ENCODE measurements at regions not wholly inside any gene's neighbourhood (a gene's known extent, or its start where the extent isn't known, plus 50 kb on each side); places are given as distances from the start of the nearest gene placed in this dataset.

GRCh38 chr3:77814845-77815244, 774.9 kb downstream of the ROBO2 start:
- H3K27ac ChIP-seq (ENCODE audit: low read depth in 1 of 2, low read length in 2 of 2), result no peak overlapping the region
- no peaks in the 10 kb centered on the region for H3K79me2 ChIP-seq (ENCODE audit: insufficient read depth, low read length)
- no peak overlapping the region for H3K4me2 ChIP-seq (replicated peaks; ENCODE audit: extremely low read depth, low read length, poor library complexity, severe bottlenecking)
- Mint-ChIP-seq H3K9me3 (peaks cover 0 to 1% (median 0%) of the 10 kb centered on the region in 7 donors), H3K27ac (no peak overlapping the region), H3K4me3 (no peak overlapping the region), H3K4me1 (no peaks in the 10 kb centered on the region), H3K36me3 (no peaks in the 10 kb centered on the region), H3K27me3 (ENCODE audit: low read depth in 3 of 3) (no peaks in the 10 kb centered on the region)
- no peak for TF ChIP-seq CTCF (IDR thresholded peaks at IDR 0.05)
- no peak for DNase-seq
- no peak overlapping the region for H2AFZ ChIP-seq (ENCODE audit: insufficient read depth, low read depth, low read length, poor library complexity, severe bottlenecking)
- H3K36me3 ChIP-seq (replicated peaks in 1 of 2; ENCODE audit: control insufficient read depth in 1 of 2, insufficient read depth in 2 of 2, low read length in 2 of 2), result no peaks in the 10 kb centered on the region
- no peak overlapping the region for H3K9ac ChIP-seq (ENCODE audit: insufficient read depth, low read length, poor library complexity, severe bottlenecking)
- H3K9me3 ChIP-seq (replicated peaks in 1 of 2; ENCODE audit: control insufficient read depth in 1 of 2, insufficient read depth in 1 of 2, low read length in 2 of 2), result no peaks in the 10 kb centered on the region
- H3K4me3 ChIP-seq (replicated peaks in 1 of 3; ENCODE audit: low read depth in 2 of 3, low read length in 3 of 3), result no peak overlapping the region
- H4K20me1 ChIP-seq (ENCODE audit: insufficient read depth, low read length), result no peaks in the 10 kb centered on the region
- intact Hi-C loops (cut with micrococcal nuclease), result no loop called here
- no peaks in the 10 kb centered on the region for H3K4me1 ChIP-seq (ENCODE audit: control insufficient read depth in 1 of 2, insufficient read depth in 2 of 2, low read length in 2 of 2)
- no peaks in the 10 kb centered on the region for H3K27me3 ChIP-seq (ENCODE audit: control insufficient read depth in 2 of 2, insufficient read depth in 2 of 2, low read length in 2 of 2)

GRCh38 chr3:77815467-77815866, 775.6 kb downstream of the ROBO2 start:
- 80% methylated on average over 2 of the region's 2 CpGs for WGBS (ENCODE audit: insufficient coverage)
- Mint-ChIP-seq H3K27ac (no peak overlapping the region), H3K4me1 (no peaks in the 10 kb centered on the region), H3K27me3 (ENCODE audit: low read depth in 3 of 3) (no peaks in the 10 kb centered on the region), H3K9me3 (peaks cover 0 to 3% (median 0%) of the 10 kb centered on the region in 7 donors), H3K4me3 (no peak overlapping the region), H3K36me3 (no peaks in the 10 kb centered on the region)
- Histone ChIP-seq H3K79me2 (ENCODE audit: insufficient read depth, low read length) (no peaks in the 10 kb centered on the region), H3K36me3 (replicated peaks in 1 of 2; ENCODE audit: control insufficient read depth in 1 of 2, insufficient read depth in 2 of 2, low read length in 2 of 2) (no peaks in the 10 kb centered on the region), H3K27ac (ENCODE audit: low read depth in 1 of 2, low read length in 2 of 2) (no peak overlapping the region), H3K4me2 (replicated peaks; ENCODE audit: extremely low read depth, low read length, poor library complexity, severe bottlenecking) (no peak overlapping the region), H3K9ac (ENCODE audit: insufficient read depth, low read length, poor library complexity, severe bottlenecking) (no peak overlapping the region), H3K9me3 (replicated peaks in 1 of 2; ENCODE audit: control insufficient read depth in 1 of 2, insufficient read depth in 1 of 2, low read length in 2 of 2) (no peaks in the 10 kb centered on the region), H3K4me3 (replicated peaks in 1 of 3; ENCODE audit: low read depth in 2 of 3, low read length in 3 of 3) (no peak overlapping the region), H2AFZ (ENCODE audit: insufficient read depth, low read depth, low read length, poor library complexity, severe bottlenecking) (no peak overlapping the region), H3K4me1 (ENCODE audit: control insufficient read depth in 1 of 2, insufficient read depth in 2 of 2, low read length in 2 of 2) (no peaks in the 10 kb centered on the region), H3K27me3 (ENCODE audit: control insufficient read depth in 2 of 2, insufficient read depth in 2 of 2, low read length in 2 of 2) (no peaks in the 10 kb centered on the region), H4K20me1 (ENCODE audit: insufficient read depth, low read length) (no peaks in the 10 kb centered on the region)
- TF ChIP-seq CTCF (IDR thresholded peaks at IDR 0.05), result no peak
- DNase-seq, result no peak
- intact Hi-C loops (cut with micrococcal nuclease), result no loop called here

Measured in CD14-positive monocyte (primary cell).